Parathyroid adenoma (tissue), 2 donors: ENCODE measurements at regions not wholly inside any gene's neighbourhood (a gene's known extent, or its start where the extent isn't known, plus 50 kb on each side); places are given as distances from the start of the nearest gene placed in this dataset.

ENCODE experiments used
- H2AFZ ChIP-seq: fragments of 300-600 bp; sonication (generic); one replicate; pipeline ENCODE4 v1.7.0; 2017; ENCODE audit warnings: antibody characterized with exemption, mild to moderate bottlenecking
- H3K27ac ChIP-seq: fragments of 300-600 bp; sonication (generic); one replicate; pipeline ENCODE4 v1.7.0; 2017
- H3K27me3 ChIP-seq: fragments of 300-600 bp; sonication (generic); one replicate; pipeline ENCODE4 v1.7.0; 2017; ENCODE audit warnings: low read length; ENCODE audit not compliant: control insufficient read depth, insufficient read depth
- H3K36me3 ChIP-seq: fragments of 300-600 bp; sonication (generic); one replicate; pipeline ENCODE4 v1.7.0; 2017; ENCODE audit warnings: low read length; ENCODE audit not compliant: control insufficient read depth, insufficient read depth
- H3K4me1 ChIP-seq: fragments of 300-600 bp; sonication (generic); one replicate; pipeline ENCODE4 v1.7.0; 2017; ENCODE audit warnings: control low read depth
- H3K4me2 ChIP-seq: fragments of 300-600 bp; sonication (generic); one replicate; pipeline ENCODE4 v1.7.0; 2017; ENCODE audit warnings: low read length
- H3K4me3 ChIP-seq: fragments of 300-600 bp; sonication (generic); one replicate; pipeline ENCODE4 v1.7.0; 2017; ENCODE audit warnings: low read depth, low read length
- H3K79me2 ChIP-seq: fragments of 300-600 bp; sonication (generic); one replicate; pipeline ENCODE4 v1.7.0; 2017; ENCODE audit warnings: control low read depth
- H3K9ac ChIP-seq: fragments of 300-600 bp; sonication (generic); one replicate; pipeline ENCODE4 v1.7.0; 2017; ENCODE audit warnings: mild to moderate bottlenecking
- H3K9me3 ChIP-seq: fragments of 300-600 bp; sonication (generic); one replicate; pipeline ENCODE4 v1.7.0; 2017; ENCODE audit warnings: low read length; ENCODE audit not compliant: control insufficient read depth
- CTCF ChIP-seq: fragments of 300-600 bp; sonication (generic); IDR thresholded peaks from one replicate; pipeline ENCODE4 v1.7.0; 2017; ENCODE audit warnings: antibody characterized with exemption, mild to moderate bottlenecking
- donor health status: primary hyperparathyroidism.

- no peak overlapping the region for H3K27ac ChIP-seq
- TF ChIP-seq CTCF = no peak
Measured at GRCh38 chr1:90340606-90341005, 345.7 kb downstream of the ZNF326 start.

GRCh38 chr1:90339811-90340210 lies 344.9 kb downstream of the ZNF326 start:
- Histone ChIP-seq H3K4me2 (no peak overlapping the region), H3K79me2 (no peaks in the 10 kb centered on the region), H3K9ac (no peak overlapping the region), H3K9me3 (no peaks in the 10 kb centered on the region), H3K4me1 (no peaks in the 10 kb centered on the region), H3K4me3 (no peak overlapping the region), H2AFZ (no peak overlapping the region), H3K36me3 (no peaks in the 10 kb centered on the region), H3K27ac (no peak overlapping the region), H3K27me3 (no peaks in the 10 kb centered on the region)
- no peak for TF ChIP-seq CTCF

More at GRCh38 chr1:90340606-90341005, 345.7 kb downstream of the ZNF326 start:
- Histone ChIP-seq H3K79me2 (no peaks in the 10 kb centered on the region), H3K4me2 (no peak overlapping the region), H2AFZ (no peak overlapping the region), H3K9me3 (no peaks in the 10 kb centered on the region), H3K9ac (no peak overlapping the region), H3K27me3 (no peaks in the 10 kb centered on the region), H3K4me1 (no peaks in the 10 kb centered on the region), H3K36me3 (no peaks in the 10 kb centered on the region), H3K4me3 (no peak overlapping the region)

GRCh38 chr1:90336552-90337324 lies 341.8 kb downstream of the ZNF326 start:
- Histone ChIP-seq H3K79me2 (no peaks in the 10 kb centered on the region), H3K9ac (no peak overlapping the region), H3K4me3 (no peak overlapping the region), H3K4me2 (no peak overlapping the region), H3K9me3 (no peaks in the 10 kb centered on the region), H3K27ac (no peak overlapping the region), H3K36me3 (no peaks in the 10 kb centered on the region), H3K4me1 (no peaks in the 10 kb centered on the region), H3K27me3 (no peaks in the 10 kb centered on the region), H2AFZ (no peak overlapping the region)
- TF ChIP-seq CTCF = no peak

GRCh38 chr1:90335558-90335957 lies 340.6 kb downstream of the ZNF326 start:
- no peak overlapping the region for H3K27ac ChIP-seq
- H3K4me2 ChIP-seq = no peak overlapping the region
- H2AFZ ChIP-seq = no peak overlapping the region
- no peaks in the 10 kb centered on the region for H3K9me3 ChIP-seq
- no peak for TF ChIP-seq CTCF
- H3K9ac ChIP-seq = no peak overlapping the region
- no peaks in the 10 kb centered on the region for H3K36me3 ChIP-seq
- H3K4me3 ChIP-seq = no peak overlapping the region
- H3K79me2 ChIP-seq = no peaks in the 10 kb centered on the region
- H3K4me1 ChIP-seq = no peaks in the 10 kb centered on the region
- no peaks in the 10 kb centered on the region for H3K27me3 ChIP-seq

- H3K4me1 ChIP-seq = no peaks in the 10 kb centered on the region
- H2AFZ ChIP-seq = no peak overlapping the region
- no peak overlapping the region for H3K4me2 ChIP-seq
- TF ChIP-seq CTCF = no peak
- no peaks in the 10 kb centered on the region for H3K79me2 ChIP-seq
- H3K9me3 ChIP-seq = no peaks in the 10 kb centered on the region
- H3K27me3 ChIP-seq = no peaks in the 10 kb centered on the region
- no peak overlapping the region for H3K27ac ChIP-seq
- H3K9ac ChIP-seq = no peak overlapping the region
- no peaks in the 10 kb centered on the region for H3K36me3 ChIP-seq
- no peak overlapping the region for H3K4me3 ChIP-seq
Measured at GRCh38 chr1:90334137-90334536, 339.2 kb downstream of the ZNF326 start.
